ENCODE measurements at regions not wholly inside any gene's neighbourhood (a gene's known extent, or its start where the extent isn't known, plus 50 kb on each side); places are given as distances from the start of the nearest gene placed in this dataset.

GRCh38 chr20:23161244-23161891 lies 75.2 kb upstream of the CD93 start:
- TF ChIP-seq POLR2A (IDR thresholded peaks at IDR 0.05; ENCODE audit: low read length): no peak
- no peak for TF ChIP-seq GATA1 (IDR thresholded peaks at IDR 0.05; ENCODE audit: low read depth, low read length)
